Activated naive CD4-positive, alpha-beta T cell treated with Interleukin-2 at 50 U/mL for 16 hours (primary cell): ENCODE measurements at regions not wholly inside any gene's neighbourhood (a gene's known extent, or its start where the extent isn't known, plus 50 kb on each side); places are given as distances from the start of the nearest gene placed in this dataset.
"Not testable (repeated sequence)": the region's sequence is repeated elsewhere in the genome, so short reads cannot be mapped to it uniquely, and the experiment has no call there.

Source experiments
- DNase-seq: peaks from one replicate; pipeline ENCODE4 v3.0.0-alpha.2; 2020

DNA sequence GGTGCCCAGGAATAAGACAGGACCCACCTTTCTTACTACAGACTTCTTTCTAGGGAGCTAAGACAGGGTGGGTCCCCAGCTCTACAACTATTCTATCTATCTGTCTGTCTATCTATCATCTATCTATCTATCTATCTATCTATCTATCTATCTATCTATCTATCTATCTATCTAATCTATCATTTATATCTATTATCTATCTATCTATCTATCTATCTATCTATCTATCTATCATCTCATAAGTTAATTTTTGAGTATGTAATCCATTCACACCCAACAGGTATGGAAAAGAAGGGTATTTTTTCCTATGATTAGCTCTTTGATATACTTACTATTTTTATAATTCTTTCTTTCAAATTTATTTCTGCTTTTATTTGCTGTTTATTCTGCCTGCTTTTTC lies 55.9 kb downstream of the BAMBI start:
- no peak for DNase-seq

GRCh38 chr10:28733647-28734046 lies 56.3 kb downstream of the BAMBI start:
- no peak for DNase-seq

- DNase-seq: no peak
These were observed 57.8 kb downstream of the BAMBI start for GRCh38 chr10:28734938-28735759.

DNA sequence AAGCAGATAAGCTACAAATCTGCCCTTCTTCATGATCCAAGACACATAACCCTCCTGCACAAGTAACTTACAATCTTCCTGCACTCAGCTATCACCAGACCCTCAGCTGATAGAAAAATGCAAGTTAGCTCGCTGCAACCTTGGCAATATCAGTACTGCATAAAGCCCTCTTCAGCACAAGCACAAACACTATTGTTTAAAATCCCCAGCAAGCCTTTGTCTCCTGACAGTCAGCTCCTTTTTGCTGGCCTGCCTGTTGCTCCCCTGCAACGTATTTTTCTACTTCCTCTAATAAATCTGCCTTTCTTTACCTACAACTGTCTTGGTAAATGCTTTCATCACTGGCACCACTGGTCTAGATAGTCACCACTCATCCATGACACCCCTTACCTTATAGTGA lies 59.8 kb downstream of the BAMBI start:
- no peak for DNase-seq

GRCh38 chr10:28738200-28738599 lies 60.9 kb downstream of the BAMBI start:
- no peak for DNase-seq

GRCh38 chr10:28743576-28743975 lies 66.3 kb downstream of the BAMBI start:
- no peak for DNase-seq

DNA sequence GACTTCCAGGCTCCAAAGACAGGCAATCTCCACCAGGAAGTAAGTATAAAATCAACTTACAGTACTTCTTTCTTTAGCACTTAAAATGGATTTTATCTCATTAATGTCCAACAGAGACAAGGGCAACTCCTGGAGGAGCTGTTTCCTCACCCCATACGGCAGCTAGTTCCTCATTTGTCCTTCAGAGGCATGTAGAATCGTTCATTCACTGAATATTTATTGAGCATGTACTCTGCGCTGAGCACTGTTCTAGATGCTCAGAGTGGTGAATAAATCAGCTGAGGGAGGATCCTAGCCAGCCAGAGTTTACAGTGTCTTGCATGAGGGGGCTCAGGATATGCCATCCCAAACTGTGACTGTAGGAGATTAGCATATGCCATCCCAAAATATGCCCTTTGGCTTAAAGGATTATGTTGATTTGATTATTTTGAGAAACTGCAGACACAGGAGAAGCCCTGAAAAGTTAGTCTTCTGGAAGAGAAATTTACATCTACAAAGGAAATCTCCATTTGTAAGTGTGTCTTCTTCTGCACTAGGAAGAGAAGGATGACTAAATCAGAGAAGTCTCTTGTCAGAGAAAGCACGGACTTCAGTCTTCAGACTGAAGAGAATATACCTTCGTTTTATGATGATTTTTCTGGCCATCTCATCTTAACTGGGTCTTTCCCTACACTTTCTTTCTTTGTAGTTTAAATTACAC lies 66.9 kb downstream of the BAMBI start:
- DNase-seq: no peak

- DNase-seq: no peak
These were observed 77.8 kb downstream of the BAMBI start for GRCh38 chr10:28754930-28755718.

GRCh38 chr10:28761084-28761846 lies 83.9 kb downstream of the BAMBI start:
- no peak for DNase-seq

DNA sequence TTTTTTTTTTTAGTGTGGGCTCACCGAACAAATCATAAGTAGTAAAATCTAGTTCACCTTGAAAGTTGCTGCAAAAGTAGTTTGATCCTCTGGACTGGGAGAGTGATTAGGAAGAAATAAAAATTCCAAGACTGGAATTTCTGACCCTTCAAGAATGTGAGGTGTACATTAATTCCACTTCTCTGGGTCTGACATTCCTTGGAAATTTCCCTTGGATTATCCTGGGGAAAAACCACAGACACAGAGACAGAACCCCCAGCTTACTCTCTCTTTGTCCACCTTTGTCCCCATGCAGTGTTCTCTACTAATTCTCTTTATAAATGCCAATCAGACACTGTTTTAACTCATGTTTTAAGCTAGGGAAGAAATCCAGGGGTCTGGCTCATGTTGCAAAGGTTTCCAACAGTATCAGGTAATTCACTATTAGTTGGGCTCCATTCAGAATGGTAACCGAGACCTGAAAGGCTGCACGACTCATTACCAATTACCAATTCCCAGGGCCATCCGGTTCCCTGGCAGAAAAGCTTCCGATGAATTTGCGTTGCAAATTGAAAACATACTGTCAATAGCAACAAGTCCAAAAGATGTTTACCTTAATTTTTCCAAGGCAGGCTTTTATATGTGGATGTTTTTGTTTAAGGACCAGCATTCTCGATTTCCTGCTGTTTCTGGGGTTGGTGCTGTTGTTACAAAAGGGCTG lies 86.3 kb downstream of the BAMBI start:
- DNase-seq: no peak

DNA sequence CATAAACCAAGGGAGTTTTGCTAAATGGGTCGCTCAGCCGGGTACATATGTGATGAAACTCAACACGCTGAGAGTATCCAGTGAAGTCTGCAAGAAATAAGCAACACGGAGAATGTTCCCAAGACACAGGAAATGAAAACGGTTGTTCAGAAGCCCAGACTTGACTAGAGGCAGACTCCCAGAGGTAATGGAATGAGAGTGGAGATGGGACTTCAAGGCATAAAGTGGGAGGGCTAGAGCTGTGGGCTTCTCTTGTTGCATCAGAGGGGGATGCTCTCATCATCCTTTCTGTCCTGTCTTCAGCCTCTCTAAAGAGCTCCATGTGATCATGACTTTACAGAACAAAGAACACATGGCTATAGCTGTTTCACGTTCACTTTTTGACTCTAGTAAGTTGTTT lies 88.3 kb downstream of the BAMBI start:
- no peak for DNase-seq

DNA sequence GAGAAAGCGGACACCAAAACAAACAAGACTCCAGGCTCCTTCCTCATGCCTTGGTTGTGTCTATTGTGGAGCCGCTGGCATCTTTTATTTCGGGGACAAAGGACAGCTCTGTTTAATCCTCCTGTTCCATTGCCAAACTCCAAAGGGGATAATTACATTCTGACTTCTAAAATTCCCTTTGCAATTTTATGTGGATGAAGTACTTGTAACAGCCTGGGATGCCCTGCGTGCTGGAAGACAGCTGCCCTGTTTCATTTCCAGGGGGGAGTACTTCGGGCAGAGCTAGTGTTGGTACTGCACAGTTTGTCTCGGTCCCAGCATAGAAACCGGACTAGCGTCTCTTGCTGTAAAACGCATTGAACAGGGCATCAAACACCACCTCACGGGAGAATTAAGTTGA lies 90.9 kb downstream of the BAMBI start:
- no peak for DNase-seq

DNA sequence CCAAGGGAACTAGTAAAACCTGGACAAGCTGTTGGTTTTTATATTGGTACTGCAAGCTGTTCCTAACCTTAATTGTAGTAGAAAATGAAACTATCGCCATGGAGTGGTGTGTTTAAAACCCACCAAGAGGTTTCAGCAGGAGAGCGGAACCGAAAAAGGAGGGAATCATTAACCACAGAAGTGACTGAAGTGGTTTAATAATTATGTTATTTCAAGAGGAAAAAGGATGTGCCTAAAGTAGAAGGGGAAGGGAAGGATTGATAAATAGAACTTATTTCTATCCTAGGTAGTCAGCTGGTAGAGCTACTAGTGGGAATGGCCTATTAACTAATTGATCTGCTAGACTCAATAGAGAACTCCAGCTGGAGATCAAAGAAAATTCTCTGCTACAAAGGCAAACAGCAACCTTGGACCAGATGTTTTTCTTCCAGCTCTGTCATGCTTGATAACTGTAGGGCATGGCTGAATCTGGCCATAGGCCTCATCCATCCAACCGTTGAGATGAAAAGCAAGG lies 91.8 kb downstream of the BAMBI start:
- no peak for DNase-seq

DNA sequence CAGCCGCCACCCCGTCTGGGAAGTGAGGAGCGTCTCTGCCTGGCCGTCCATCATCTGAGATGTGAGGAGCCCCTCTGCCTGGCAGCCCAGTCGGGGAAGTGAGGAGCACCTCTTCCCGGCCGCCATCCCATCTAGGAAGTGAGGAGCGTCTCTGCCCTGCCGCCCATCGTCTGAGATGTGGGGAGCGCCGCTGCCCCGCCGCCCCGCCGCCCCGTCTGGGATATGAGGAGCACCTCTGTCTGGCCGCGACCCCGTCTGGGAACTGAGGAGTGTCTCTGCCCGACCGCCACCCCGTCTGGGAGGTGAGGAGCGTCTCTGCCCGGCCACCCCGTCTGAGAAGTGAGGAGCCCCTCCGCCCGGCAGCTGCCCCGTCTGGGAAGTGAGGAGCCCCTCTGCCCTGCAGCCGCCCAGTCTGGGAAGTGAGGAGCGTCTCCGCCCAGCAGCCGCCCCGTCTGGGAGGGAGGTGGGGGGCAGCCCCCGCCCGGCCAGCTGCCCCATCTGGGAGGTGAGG lies 94.3 kb downstream of the BAMBI start:
- not testable (repeated sequence) for DNase-seq

- no peak for DNase-seq
These were observed 97.0 kb downstream of the BAMBI start for GRCh38 chr10:28774051-28774995.

DNA sequence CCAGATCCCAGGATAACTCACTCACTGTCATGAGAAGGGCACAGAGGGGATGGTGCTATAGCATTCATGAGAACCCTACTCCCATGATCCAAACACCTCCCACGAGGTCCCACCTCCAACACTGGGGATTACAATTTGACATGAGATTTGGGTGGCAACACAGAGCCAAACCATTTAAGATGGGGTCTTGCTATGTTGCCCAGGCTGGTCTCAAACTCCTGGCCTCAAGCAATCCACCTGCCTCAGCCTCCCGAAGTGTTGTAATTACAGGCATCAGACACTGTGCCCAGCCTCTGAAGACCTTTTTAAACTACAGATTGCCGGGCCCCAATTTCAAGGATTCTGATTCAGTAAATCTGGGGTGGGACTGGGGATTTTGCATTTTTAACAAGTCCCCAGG lies 98.5 kb downstream of the BAMBI start:
- no peak for DNase-seq

GRCh38 chr10:28776519-28776918 lies 99.2 kb downstream of the BAMBI start:
- no peak for DNase-seq

DNA sequence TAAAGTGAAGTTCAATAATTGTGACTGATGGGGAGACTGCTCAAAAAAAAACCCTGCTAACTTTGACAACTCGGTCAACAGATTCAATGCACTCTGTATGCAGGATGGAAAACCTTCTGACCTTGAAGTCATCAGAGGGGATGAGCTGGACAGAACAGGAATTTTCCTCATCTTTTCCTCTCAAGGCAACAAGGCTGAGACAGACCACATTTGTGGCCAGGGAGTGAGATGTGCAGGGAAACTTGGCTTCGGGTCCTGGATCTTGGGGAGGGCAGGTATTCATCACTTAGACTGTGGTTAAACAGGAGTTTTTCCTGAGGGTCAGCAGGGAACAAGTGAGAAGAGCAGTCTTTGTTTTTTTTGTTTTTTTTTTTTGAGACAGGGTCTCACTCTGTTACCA lies 100.6 kb downstream of the BAMBI start:
- no peak for DNase-seq

GRCh38 chr10:28778524-28778923 lies 101.2 kb downstream of the BAMBI start:
- DNase-seq: no peak

- no peak for DNase-seq
These were observed 104.0 kb downstream of the BAMBI start for GRCh38 chr10:28781296-28781695.

- no peak for DNase-seq
These were observed 105.8 kb downstream of the BAMBI start for GRCh38 chr10:28783087-28783486.
